OCI-LY1 (cell line): ENCODE measurements at regions not wholly inside any gene's neighbourhood (a gene's known extent, or its start where the extent isn't known, plus 50 kb on each side); places are given as distances from the start of the nearest gene placed in this dataset.

Experiments used
- H2AFZ ChIP-seq: fragments of 200-600 bp; sonication (generic), shearing (Covaris generic); 2 replicates; pipeline ENCODE4 v1.6.0; 2014; ENCODE audit warnings: antibody characterized with exemption, mild to moderate bottlenecking, low read length
- H3F3A ChIP-seq: fragments of 200-600 bp; sonication (generic), shearing (Covaris generic); 2 replicates; pipeline ENCODE4 v1.6.0; 2014; ENCODE audit warnings: mild to moderate bottlenecking, antibody characterized with exemption, low read length, moderate library complexity; ENCODE audit not compliant: insufficient read depth
- H3K27ac ChIP-seq: fragments of 200-600 bp; sonication (generic); 2 replicates; pipeline ENCODE4 v1.5.1; 2014; ENCODE audit warnings: low read length, mixed run types, mild to moderate bottlenecking, low read depth; ENCODE audit not compliant: poor library complexity, severe bottlenecking
- H3K27me3 ChIP-seq: fragments of 200-600 bp; sonication (generic); 2 replicates; pipeline ENCODE4 v1.6.0; 2014; ENCODE audit warnings: antibody characterized with exemption, mild to moderate bottlenecking, low read length, moderate library complexity; ENCODE audit not compliant: insufficient read depth
- H3K36me3 ChIP-seq: fragments of 200-600 bp; sonication (generic); 2 replicates; pipeline ENCODE4 v1.6.1; 2014; ENCODE audit warnings: mild to moderate bottlenecking, antibody characterized with exemption, low read length, moderate library complexity, mixed read lengths; ENCODE audit not compliant: insufficient read depth
- H3K4me1 ChIP-seq: fragments of 200-600 bp; sonication (generic); 2 replicates; pipeline ENCODE4 v1.5.1; 2014; ENCODE audit warnings: mild to moderate bottlenecking, low read length, moderate library complexity; ENCODE audit not compliant: insufficient read depth, severe bottlenecking
- H3K4me2 ChIP-seq: fragments of 200-600 bp; sonication (generic), shearing (Covaris generic); 2 replicates; pipeline ENCODE4 v1.6.1; 2014; ENCODE audit warnings: low read length
- H3K4me3 ChIP-seq: fragments of 200-600 bp; sonication (generic); 2 replicates; pipeline ENCODE4 v1.5.1; 2014; ENCODE audit warnings: low read length, low read depth, mild to moderate bottlenecking, mixed read lengths; ENCODE audit not compliant: poor library complexity, severe bottlenecking
- H3K79me2 ChIP-seq: fragments of 200-600 bp; shearing (Covaris generic); 2 replicates; pipeline ENCODE4 v1.6.1; 2016; ENCODE audit warnings: mixed run types, low read length, mixed read lengths; ENCODE audit not compliant: insufficient read depth
- H3K9ac ChIP-seq: fragments of 200-600 bp; sonication (generic), shearing (Covaris generic); 2 replicates; pipeline ENCODE4 v1.6.1; 2014; ENCODE audit warnings: mild to moderate bottlenecking, low read length, mixed read lengths
- H3K9me2 ChIP-seq: fragments of 200-600 bp; sonication (generic), shearing (Covaris generic); 2 replicates; pipeline ENCODE4 v1.6.1; 2014; ENCODE audit warnings: low read depth, mild to moderate bottlenecking, low read length, mixed read lengths
- H3K9me3 ChIP-seq: fragments of 200-600 bp; shearing (Covaris generic); 2 replicates; pipeline ENCODE4 v1.6.1; 2014; ENCODE audit warnings: low read length, mixed read lengths
- H4K20me1 ChIP-seq: fragments of 200-600 bp; sonication (generic), shearing (Covaris generic); 2 replicates; pipeline ENCODE4 v1.6.0; 2016; ENCODE audit warnings: mild to moderate bottlenecking, low read length; ENCODE audit not compliant: insufficient read depth
- EZH2 ChIP-seq: fragments of 200-600 bp; sonication (generic), shearing (Covaris generic); IDR thresholded peaks from 2 replicates; pipeline ENCODE4 v1.8.0; 2017; ENCODE audit warnings: borderline replicate concordance, mixed run types, mild to moderate bottlenecking, antibody characterized with exemption, low read length, moderate library complexity, mixed read lengths
- TF ChIP-seq, protein P1 (sequence below): fragments of 200-600 bp; sonication (generic), shearing (Covaris generic); IDR thresholded peaks from 2 replicates; pipeline ENCODE4 v1.5.1; 2017; ENCODE audit warnings: mild to moderate bottlenecking, antibody characterized with exemption, low read length, moderate library complexity, mixed read lengths

DNA sequence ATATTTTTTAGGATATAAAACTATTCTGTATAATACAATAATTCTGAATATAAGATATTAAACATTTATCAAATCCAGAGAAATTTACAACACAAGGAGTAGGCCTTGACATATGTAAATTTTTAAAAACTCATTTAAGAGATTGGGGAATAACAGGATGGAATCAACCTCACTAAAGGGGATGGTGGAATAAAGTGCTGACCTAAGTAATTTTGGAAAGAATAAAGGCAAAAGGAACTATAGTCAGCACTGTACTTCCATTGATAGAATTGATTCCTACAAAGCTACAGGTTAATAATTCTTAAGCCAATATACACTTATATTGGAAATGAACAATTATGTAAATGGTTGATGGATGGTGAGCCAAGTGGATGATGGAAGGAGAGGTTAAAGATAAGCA lies 549.3 kb downstream of the TBL1XR1 start:
- Histone ChIP-seq H4K20me1 (no peaks in the 10 kb centered on the region), H3K9ac (no peak overlapping the region), H2AFZ (no peak overlapping the region)

DNA sequence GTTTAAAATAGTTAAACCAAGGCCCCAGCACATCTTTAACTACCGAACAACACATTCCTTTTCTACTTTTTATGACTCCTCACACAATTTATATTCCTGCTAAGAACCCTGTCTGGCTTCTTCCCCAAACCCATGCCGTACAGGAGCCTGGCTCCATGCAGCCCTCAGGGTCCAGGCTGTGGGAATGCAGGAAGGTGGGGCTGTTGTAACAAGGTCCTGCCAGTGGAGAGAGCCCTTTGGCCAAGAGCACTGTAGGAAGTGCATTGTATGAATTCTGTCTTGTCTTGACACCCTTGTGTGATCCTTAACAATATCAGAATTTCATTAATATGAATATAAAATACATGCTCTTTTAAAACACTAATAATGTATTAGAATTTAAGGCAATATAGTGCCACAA lies 563.8 kb downstream of the TBL1XR1 start:
- Histone ChIP-seq H3K9me2 (no peaks in the 10 kb centered on the region), H3K36me3 (no peaks in the 10 kb centered on the region), H4K20me1 (no peaks in the 10 kb centered on the region), H3K27me3 (no peaks in the 10 kb centered on the region), H3K9me3 (no peaks in the 10 kb centered on the region), H3K27ac (no peak overlapping the region), H3K4me1 (no peaks in the 10 kb centered on the region), H3K9ac (no peak overlapping the region), H3K4me2 (no peak overlapping the region), H3K4me3 (no peak overlapping the region), H3F3A (no peaks in the 10 kb centered on the region), H2AFZ (no peak overlapping the region), H3K79me2 (no peaks in the 10 kb centered on the region)
- TF ChIP-seq, protein P1, sequence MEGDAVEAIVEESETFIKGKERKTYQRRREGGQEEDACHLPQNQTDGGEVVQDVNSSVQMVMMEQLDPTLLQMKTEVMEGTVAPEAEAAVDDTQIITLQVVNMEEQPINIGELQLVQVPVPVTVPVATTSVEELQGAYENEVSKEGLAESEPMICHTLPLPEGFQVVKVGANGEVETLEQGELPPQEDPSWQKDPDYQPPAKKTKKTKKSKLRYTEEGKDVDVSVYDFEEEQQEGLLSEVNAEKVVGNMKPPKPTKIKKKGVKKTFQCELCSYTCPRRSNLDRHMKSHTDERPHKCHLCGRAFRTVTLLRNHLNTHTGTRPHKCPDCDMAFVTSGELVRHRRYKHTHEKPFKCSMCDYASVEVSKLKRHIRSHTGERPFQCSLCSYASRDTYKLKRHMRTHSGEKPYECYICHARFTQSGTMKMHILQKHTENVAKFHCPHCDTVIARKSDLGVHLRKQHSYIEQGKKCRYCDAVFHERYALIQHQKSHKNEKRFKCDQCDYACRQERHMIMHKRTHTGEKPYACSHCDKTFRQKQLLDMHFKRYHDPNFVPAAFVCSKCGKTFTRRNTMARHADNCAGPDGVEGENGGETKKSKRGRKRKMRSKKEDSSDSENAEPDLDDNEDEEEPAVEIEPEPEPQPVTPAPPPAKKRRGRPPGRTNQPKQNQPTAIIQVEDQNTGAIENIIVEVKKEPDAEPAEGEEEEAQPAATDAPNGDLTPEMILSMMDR, result no peak
- TF ChIP-seq EZH2, result no peak

More for the DNA sequence above, 549.3 kb downstream of the TBL1XR1 start:
- H3K27me3 ChIP-seq, result no peaks in the 10 kb centered on the region
- no peaks in the 10 kb centered on the region for H3K9me2 ChIP-seq
- H3K27ac ChIP-seq, result no peak overlapping the region
- H3K4me2 ChIP-seq, result no peak overlapping the region
- no peaks in the 10 kb centered on the region for H3K4me1 ChIP-seq
- no peaks in the 10 kb centered on the region for H3K9me3 ChIP-seq
- H3K79me2 ChIP-seq, result no peaks in the 10 kb centered on the region
- no peak overlapping the region for H3K4me3 ChIP-seq
- no peak for TF ChIP-seq EZH2
- TF ChIP-seq, protein P1, result no peak
- H3F3A ChIP-seq, result no peaks in the 10 kb centered on the region
- no peaks in the 10 kb centered on the region for H3K36me3 ChIP-seq

DNA sequence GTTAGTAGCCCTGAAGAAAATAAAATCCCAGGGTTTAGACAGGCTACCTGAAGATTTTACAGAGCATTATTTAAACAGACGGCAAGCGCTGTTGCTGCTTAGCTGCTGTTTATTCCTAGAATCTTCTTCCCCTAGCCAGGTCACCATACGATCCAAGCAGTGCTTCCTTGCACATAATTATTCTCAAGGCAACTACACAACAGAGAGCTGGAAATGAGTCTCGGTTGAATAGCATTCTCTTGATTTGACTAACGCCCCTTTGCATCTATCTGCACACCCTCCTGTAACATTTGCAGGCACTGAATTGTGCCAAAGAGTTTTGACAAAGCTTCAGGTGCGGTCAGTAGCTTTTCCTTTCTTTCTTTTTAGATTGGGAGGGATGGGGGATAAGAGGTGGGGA lies 564.4 kb downstream of the TBL1XR1 start:
- Histone ChIP-seq H3K36me3 (no peaks in the 10 kb centered on the region), H3K9me3 (no peaks in the 10 kb centered on the region), H3K79me2 (no peaks in the 10 kb centered on the region), H3K9me2 (no peaks in the 10 kb centered on the region), H3K4me3 (no peak overlapping the region), H3K4me1 (no peaks in the 10 kb centered on the region), H3F3A (no peaks in the 10 kb centered on the region), H3K4me2 (no peak overlapping the region), H3K27ac (no peak overlapping the region), H4K20me1 (no peaks in the 10 kb centered on the region), H3K9ac (no peak overlapping the region), H2AFZ (no peak overlapping the region), H3K27me3 (no peaks in the 10 kb centered on the region)
- TF ChIP-seq EZH2, result no peak
- TF ChIP-seq, protein P1, result no peak
